ENCODE measurements at regions not wholly inside any gene's neighbourhood (a gene's known extent, or its start where the extent isn't known, plus 50 kb on each side); places are given as distances from the start of the nearest gene placed in this dataset.

DNA sequence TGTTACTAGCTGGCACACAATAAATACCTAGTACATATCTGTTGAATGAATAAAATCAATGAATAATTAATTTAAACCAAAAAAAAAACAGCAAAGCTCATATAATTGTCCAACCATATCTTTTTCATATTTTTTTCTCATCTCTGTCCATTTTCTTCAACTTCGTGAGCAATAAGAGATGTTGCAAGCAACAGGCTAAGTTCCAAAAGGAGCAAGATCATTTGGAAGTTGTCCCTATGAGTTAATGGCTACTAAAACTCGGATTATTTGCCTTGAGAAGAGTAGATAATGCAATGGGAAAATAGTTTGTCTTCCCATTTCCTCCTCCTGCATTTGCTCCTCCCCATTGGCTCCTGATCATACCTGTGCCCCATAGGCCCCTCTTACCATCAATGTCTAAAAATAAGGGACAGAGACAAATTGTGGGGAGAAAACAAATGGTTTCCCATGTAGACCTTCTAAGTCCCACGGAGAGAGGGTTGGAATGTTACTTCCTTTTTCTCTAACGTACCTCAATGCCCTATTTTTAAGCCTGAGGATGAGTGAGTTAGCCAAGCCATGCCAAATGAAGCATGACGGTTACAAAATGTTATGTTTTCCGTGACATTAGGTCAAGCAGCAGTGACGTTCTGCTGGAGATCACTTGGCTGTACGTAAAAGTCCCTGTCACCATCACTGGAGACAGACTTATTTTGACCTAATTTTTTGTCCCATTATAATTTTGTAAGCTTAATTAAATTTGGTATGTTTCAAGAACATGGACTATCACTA, 217.3 kb upstream of the PREP start (continued):
- TF ChIP-seq ZNF383 (CRISPR knock-in tag; IDR thresholded peaks at IDR 0.05; ENCODE audit: borderline replicate concordance) (no peak), ZNF264 (CRISPR knock-in tag; IDR thresholded peaks at IDR 0.05) (no peak)

DNA sequence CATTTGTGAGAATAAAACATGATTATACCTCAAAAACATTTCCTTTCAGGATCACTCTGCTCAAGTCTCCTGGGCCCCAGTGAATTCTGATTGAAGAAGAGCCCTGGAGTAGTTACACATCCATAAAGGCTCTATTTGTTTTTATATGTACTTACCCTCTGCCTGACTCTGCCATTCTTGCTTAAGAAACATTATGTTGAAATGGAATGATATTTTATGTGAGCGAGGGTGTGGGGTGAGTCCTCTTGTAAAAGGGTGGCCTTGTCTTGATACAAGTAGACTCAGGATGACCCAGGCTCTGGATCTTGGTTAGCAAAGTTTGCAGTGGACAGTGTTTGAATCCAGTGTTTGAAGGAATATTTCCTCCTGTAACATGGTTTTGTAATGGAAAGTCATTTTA, 215.4 kb upstream of the PREP start:
- BruUV-seq (replicated peaks): no TSS peak
- Histone ChIP-seq H3K9ac (ENCODE audit: insufficient read depth, low read depth, low read length) (no peak overlapping the region), H4K20me1 (ENCODE audit: insufficient read depth, low read length) (no peaks in the 10 kb centered on the region), H3K79me2 (ENCODE audit: insufficient read depth, low read length) (no peaks in the 10 kb centered on the region), H3K27ac (ENCODE audit: extremely low read length, insufficient read depth, low read length) (no peak overlapping the region), H3K9me3 (ENCODE audit: low read length) (no peaks in the 10 kb centered on the region), H3K4me3 (replicated peaks in 1 of 3; ENCODE audit: insufficient read depth in 1 of 3, low read depth in 2 of 3, low read length in 3 of 3) (no peak overlapping the region), H3K4me1 (ENCODE audit: insufficient read depth, low read length) (no peaks in the 10 kb centered on the region), H2AFZ (ENCODE audit: low read length) (no peak overlapping the region), H3K4me2 (ENCODE audit: low read depth, low read length) (no peak overlapping the region), H3K27me3 (ENCODE audit: control insufficient read depth in 1 of 2, insufficient read depth in 2 of 2, low read length in 2 of 2) (0 out of 5 replicates have a peak, but pooled peaks cover 0 to 3% of the 10 kb centered on the region in 2 experiments), H3K36me3 (replicated peaks in 1 of 2; ENCODE audit: control insufficient read depth in 1 of 2, insufficient read depth in 2 of 2, low read length in 2 of 2) (no peaks in the 10 kb centered on the region)
- no peak for ATAC-seq
- ChIA-PET POLR2A (no interaction called here), CTCF (ENCODE audit: low intra/inter-chr PET ratio, low total read pairs) (no interaction called here)
- in situ Hi-C loops (cut with HindIII; ENCODE audit: extremely low pct_ligation_motif_present, low pct_unique_long_range_greater_than_20kb): no loop called here
- intact Hi-C loops (cut with micrococcal nuclease; ENCODE audit: unreplicated experiment): no loop called here
- TF ChIP-seq ZNF274 (CRISPR knock-in tag; IDR thresholded peaks at IDR 0.05) (no peak), ISL2 (CRISPR knock-in tag; IDR thresholded peaks at IDR 0.05) (no peak), NBN (conservative IDR thresholded peaks at IDR 0.05) (no peak), CENPT (CRISPR knock-in tag; IDR thresholded peaks at IDR 0.05; ENCODE audit: low read depth) (no peak), ARHGAP35 (CRISPR knock-in tag; IDR thresholded peaks at IDR 0.05; ENCODE audit: borderline replicate concordance) (no peak)
- no peak for FAIRE-seq
- 6% methylated on average over 1 of the region's 1 CpG for WGBS (ENCODE audit: low lambda C conversion rate)
- no peak for DNase-seq (ENCODE audit: low spot score)

DNA sequence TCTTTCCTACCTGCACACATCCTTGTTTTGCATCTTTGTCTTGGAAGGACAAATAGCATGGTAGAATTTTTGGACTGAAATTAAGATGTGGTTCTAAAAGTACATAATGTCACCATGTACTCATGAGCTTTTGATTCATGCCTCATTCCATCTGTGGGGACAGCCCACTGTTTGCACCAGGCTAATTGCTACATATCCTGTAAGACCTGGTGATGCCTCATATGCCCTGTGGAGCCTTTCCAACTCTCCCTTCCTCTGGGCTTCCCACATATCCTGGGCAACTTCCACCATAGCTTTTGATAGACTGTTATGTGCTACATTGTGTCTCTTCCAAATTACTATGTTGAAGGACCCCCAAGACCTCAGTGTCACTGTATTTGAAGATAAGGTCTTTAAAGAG, 213.6 kb upstream of the PREP start:
- 0 out of 5 replicates have a peak, but pooled peaks cover 0 to 2% of the 10 kb centered on the region in 2 experiments for H3K27me3 ChIP-seq (ENCODE audit: control insufficient read depth in 1 of 2, insufficient read depth in 2 of 2, low read length in 2 of 2)
- H3K79me2 ChIP-seq (ENCODE audit: insufficient read depth, low read length): no peaks in the 10 kb centered on the region
- H3K36me3 ChIP-seq (replicated peaks in 1 of 2; ENCODE audit: control insufficient read depth in 1 of 2, insufficient read depth in 2 of 2, low read length in 2 of 2): no peaks in the 10 kb centered on the region
- BruUV-seq (replicated peaks): no TSS peak
- no peak for DNase-seq (ENCODE audit: low spot score)
- no peaks in the 10 kb centered on the region for H3K9me3 ChIP-seq (ENCODE audit: low read length)
- in situ Hi-C loops (cut with HindIII; ENCODE audit: extremely low pct_ligation_motif_present, low pct_unique_long_range_greater_than_20kb) (no loop called here), intact Hi-C loops (cut with micrococcal nuclease; ENCODE audit: unreplicated experiment) (no loop called here)
- H4K20me1 ChIP-seq (ENCODE audit: insufficient read depth, low read length): no peaks in the 10 kb centered on the region
- H3K4me1 ChIP-seq (ENCODE audit: insufficient read depth, low read length): no peaks in the 10 kb centered on the region
- no peak overlapping the region for H3K4me2 ChIP-seq (ENCODE audit: low read depth, low read length)
- H3K27ac ChIP-seq (ENCODE audit: extremely low read length, insufficient read depth, low read length): no peak overlapping the region
- H3K4me3 ChIP-seq (replicated peaks in 1 of 3; ENCODE audit: insufficient read depth in 1 of 3, low read depth in 2 of 3, low read length in 3 of 3): no peak overlapping the region
- no peak overlapping the region for H2AFZ ChIP-seq (ENCODE audit: low read length)
- ATAC-seq: no peak
- H3K9ac ChIP-seq (ENCODE audit: insufficient read depth, low read depth, low read length): no peak overlapping the region
- TF ChIP-seq ZNF878 (CRISPR knock-in tag; IDR thresholded peaks at IDR 0.05) (no peak), HES4 (CRISPR knock-in tag; IDR thresholded peaks at IDR 0.05; ENCODE audit: borderline replicate concordance) (no peak), SMAD3 (CRISPR knock-in tag; IDR thresholded peaks at IDR 0.05) (no peak), CREB1 (IDR thresholded peaks at IDR 0.05) (no peak), CREB1 (CRISPR knock-in tag; IDR thresholded peaks at IDR 0.05) (no peak), ZNF773 (CRISPR knock-in tag; IDR thresholded peaks at IDR 0.05; ENCODE audit: borderline replicate concordance) (no peak), ZMYM2 (CRISPR knock-in tag; IDR thresholded peaks at IDR 0.05) (no peak)
- TF ChIP-seq, protein P1, sequence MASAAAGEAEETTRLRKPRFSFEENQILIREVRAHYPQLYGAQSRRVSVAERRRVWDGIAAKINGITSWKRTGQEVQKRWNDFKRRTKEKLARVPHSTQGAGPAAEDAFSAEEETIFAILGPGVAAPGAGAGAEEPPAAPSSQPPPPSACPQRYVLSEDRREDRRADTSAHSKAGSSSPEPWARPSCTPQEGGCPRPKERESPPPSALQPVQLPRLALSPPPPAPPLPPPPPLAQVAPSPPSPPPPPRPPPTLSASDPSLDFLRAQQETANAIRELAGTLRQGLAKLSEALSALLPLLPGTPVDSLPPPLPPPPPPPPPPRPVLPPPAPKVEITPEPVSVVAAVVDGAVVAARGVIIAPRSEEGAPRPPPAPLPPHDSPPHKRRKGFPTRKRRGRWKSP (CRISPR knock-in tag; IDR thresholded peaks at IDR 0.05): no peak
- ChIA-PET POLR2A (no interaction called here), CTCF (ENCODE audit: low intra/inter-chr PET ratio, low total read pairs) (no interaction called here)
- FAIRE-seq: no peak
